HFFc6 (cell line): ENCODE measurements at regions not wholly inside any gene's neighbourhood (a gene's known extent, or its start where the extent isn't known, plus 50 kb on each side); places are given as distances from the start of the nearest gene placed in this dataset.

Source experiments
- DNase-seq: peaks from one replicate; pipeline ENCODE4 v3.0.0-alpha.2; 2018
- H3K27ac Mint-ChIP-seq: 2 replicates; pipeline ENCODE4 v1.8.0; 2020; ENCODE audit warnings: mild to moderate bottlenecking, mixed read lengths
- H3K27me3 Mint-ChIP-seq: 2 replicates; pipeline ENCODE4 v1.8.0; 2021; ENCODE audit warnings: mild to moderate bottlenecking, moderate library complexity, mixed read lengths; ENCODE audit not compliant: insufficient read depth
- H3K36me3 Mint-ChIP-seq: 2 replicates; pipeline ENCODE4 v1.8.0; 2021; ENCODE audit warnings: low read depth, mixed read lengths
- H3K4me1 Mint-ChIP-seq: 2 replicates; pipeline ENCODE4 v1.8.0; 2020; ENCODE audit warnings: low read depth, mixed read lengths
- H3K4me3 Mint-ChIP-seq: 2 replicates; pipeline ENCODE4 v1.8.0; 2020; ENCODE audit warnings: mild to moderate bottlenecking, moderate library complexity, mixed read lengths
- H3K9me3 Mint-ChIP-seq: 2 replicates; pipeline ENCODE4 v1.8.0; 2020; ENCODE audit warnings: mild to moderate bottlenecking, mixed read lengths
- CTCF ChIP-seq: fragments of 200-600 bp; sonication (generic); IDR thresholded peaks from 2 replicates; pipeline ENCODE4 v1.5.0; 2021; ENCODE audit warnings: antibody characterized with exemption, mild to moderate bottlenecking

- peaks cover 13% of the 10 kb centered on the region for H3K36me3 Mint-ChIP-seq
- H3K9me3 Mint-ChIP-seq: peaks cover 64% of the 10 kb centered on the region
- TF ChIP-seq CTCF: no peak
- no peak overlapping the region for H3K27ac Mint-ChIP-seq
- peaks cover 1% of the 10 kb centered on the region; the same call in 1 of the 2 replicates for H3K27me3 Mint-ChIP-seq
- no peaks in the 10 kb centered on the region for H3K4me1 Mint-ChIP-seq
- H3K4me3 Mint-ChIP-seq: no peak overlapping the region
- DNase-seq: no peak
These were observed 76.6 kb upstream of the SOX1 start for GRCh38 chr13:111990362-111990761.

GRCh38 chr13:111992911-111993310, 74.0 kb upstream of the SOX1 start:
- Mint-ChIP-seq H3K27ac (no peak overlapping the region), H3K9me3 (peaks cover 71% of the 10 kb centered on the region), H3K4me3 (no peak overlapping the region), H3K4me1 (no peaks in the 10 kb centered on the region), H3K36me3 (peaks cover 8% of the 10 kb centered on the region), H3K27me3 (no peaks in the 10 kb centered on the region)
- DNase-seq: no peak
- no peak for TF ChIP-seq CTCF

GRCh38 chr13:111993691-111994090, 73.3 kb upstream of the SOX1 start:
- DNase-seq: no peak
- TF ChIP-seq CTCF: no peak
- H3K36me3 Mint-ChIP-seq: peaks cover 8% of the 10 kb centered on the region
- H3K9me3 Mint-ChIP-seq: peaks cover 73% of the 10 kb centered on the region
- no peak overlapping the region for H3K27ac Mint-ChIP-seq
- H3K4me3 Mint-ChIP-seq: no peak overlapping the region
- H3K4me1 Mint-ChIP-seq: no peaks in the 10 kb centered on the region
- no peaks in the 10 kb centered on the region for H3K27me3 Mint-ChIP-seq

- DNase-seq: no peak
- Mint-ChIP-seq H3K27me3 (no peaks in the 10 kb centered on the region), H3K9me3 (peaks cover 73% of the 10 kb centered on the region), H3K4me3 (no peak overlapping the region), H3K27ac (no peak overlapping the region), H3K4me1 (no peaks in the 10 kb centered on the region), H3K36me3 (peaks cover 7% of the 10 kb centered on the region)
- no peak for TF ChIP-seq CTCF
These were observed 72.4 kb upstream of the SOX1 start for GRCh38 chr13:111994578-111994977.

- no peaks in the 10 kb centered on the region; the same call in 1 of the 2 replicates for H3K36me3 Mint-ChIP-seq
- peaks cover 61% of the 10 kb centered on the region for H3K9me3 Mint-ChIP-seq
- no peaks in the 10 kb centered on the region for H3K4me1 Mint-ChIP-seq
- DNase-seq: no peak
- TF ChIP-seq CTCF: no peak
- H3K4me3 Mint-ChIP-seq: no peak overlapping the region
- H3K27ac Mint-ChIP-seq: no peak overlapping the region
- peaks cover 3% of the 10 kb centered on the region; the same call in 1 of the 2 replicates for H3K27me3 Mint-ChIP-seq
These were observed 67.6 kb upstream of the SOX1 start for GRCh38 chr13:111999352-111999751.

GRCh38 chr13:112000888-112001287, 66.1 kb upstream of the SOX1 start:
- no peak overlapping the region for H3K4me3 Mint-ChIP-seq
- no peak for TF ChIP-seq CTCF
- peaks cover 5% of the 10 kb centered on the region for H3K36me3 Mint-ChIP-seq
- DNase-seq: no peak
- H3K27ac Mint-ChIP-seq: no peak overlapping the region
- peaks cover 3% of the 10 kb centered on the region; the same call in 1 of the 2 replicates for H3K27me3 Mint-ChIP-seq
- H3K9me3 Mint-ChIP-seq: peaks cover 69% of the 10 kb centered on the region
- H3K4me1 Mint-ChIP-seq: no peaks in the 10 kb centered on the region
